H9 (cell line): ENCODE measurements at regions not wholly inside any gene's neighbourhood (a gene's known extent, or its start where the extent isn't known, plus 50 kb on each side); places are given as distances from the start of the nearest gene placed in this dataset.

Source experiments
- DNase-seq: peaks from one replicate; pipeline ENCODE4 v3.0.0-alpha.2; 2017
- H2AFZ ChIP-seq: one replicate; pipeline ENCODE4 v1.6.1; 2013; ENCODE audit warnings: mild to moderate bottlenecking, low read length, control low read depth, moderate library complexity
- H2AK5ac ChIP-seq: 2 replicates; pipeline ENCODE4 v1.6.1; 2013; ENCODE audit warnings: low read length, control low read depth, mixed read lengths; ENCODE audit not compliant: insufficient read length
- H2BK120ac ChIP-seq: one replicate; pipeline ENCODE4 v1.6.1; 2013; ENCODE audit warnings: low read depth, mild to moderate bottlenecking, low read length, control low read depth, inconsistent platforms; ENCODE audit not compliant: poor library complexity, severe bottlenecking
- H2BK12ac ChIP-seq: 2 replicates; pipeline ENCODE4 v1.6.1; 2013; ENCODE audit warnings: low read length, control low read depth, mixed read lengths, low read depth; ENCODE audit not compliant: insufficient read length
- H2BK15ac ChIP-seq: 2 replicates; pipeline ENCODE4 v1.6.1; 2013; ENCODE audit warnings: low read depth, low read length, control low read depth
- H2BK20ac ChIP-seq: one replicate; pipeline ENCODE4 v1.6.1; 2013; ENCODE audit warnings: low read depth, mild to moderate bottlenecking, low read length, control low read depth, inconsistent platforms; ENCODE audit not compliant: poor library complexity, severe bottlenecking
- H2BK5ac ChIP-seq: 2 replicates; pipeline ENCODE4 v1.6.1; 2013; ENCODE audit warnings: low read length, control low read depth, mixed read lengths; ENCODE audit not compliant: insufficient read length
- H3K14ac ChIP-seq: 2 replicates; pipeline ENCODE4 v1.6.1; 2013; ENCODE audit warnings: low read length, control low read depth; ENCODE audit not compliant: insufficient read depth
- H3K18ac ChIP-seq: 2 replicates; pipeline ENCODE4 v1.6.1; 2013; ENCODE audit warnings: low read depth, mild to moderate bottlenecking, mixed read lengths, low read length, control low read depth; ENCODE audit not compliant: insufficient read length
- H3K23ac ChIP-seq: 2 replicates; pipeline ENCODE4 v1.6.1; 2013; ENCODE audit warnings: low read length, control low read depth, mixed read lengths, low read depth; ENCODE audit not compliant: insufficient read length
- H3K23me2 ChIP-seq: 2 replicates; pipeline ENCODE4 v1.6.1; 2013; ENCODE audit warnings: low read depth, mild to moderate bottlenecking, mixed read lengths, low read length, control low read depth; ENCODE audit not compliant: insufficient read length, poor library complexity, severe bottlenecking
- H3K27ac ChIP-seq: 2 replicates; pipeline ENCODE4 v1.5.1; 2013; ENCODE audit warnings: low read length, control low read depth, mixed read lengths, low read depth; ENCODE audit not compliant: insufficient read length
- H3K27me3 ChIP-seq: 2 replicates; pipeline ENCODE4 v1.6.1; 2013; ENCODE audit warnings: low read length, control low read depth, inconsistent platforms; ENCODE audit not compliant: insufficient read depth
- H3K4ac ChIP-seq: 2 replicates; pipeline ENCODE4 v1.6.1; 2013; ENCODE audit warnings: low read depth, mild to moderate bottlenecking, control low read depth, inconsistent platforms, low read length, moderate library complexity
- H3K4me1 ChIP-seq: 2 replicates; pipeline ENCODE4 v1.6.1; 2013; ENCODE audit warnings: low read length, control low read depth, inconsistent platforms; ENCODE audit not compliant: insufficient read depth
- H3K4me2 ChIP-seq: 2 replicates; pipeline ENCODE4 v1.6.1; 2013; ENCODE audit warnings: low read length, control low read depth, mixed read lengths; ENCODE audit not compliant: insufficient read length, insufficient read depth
- H3K56ac ChIP-seq: 2 replicates; pipeline ENCODE4 v1.6.1; 2013; ENCODE audit warnings: low read depth, mild to moderate bottlenecking, mixed read lengths, low read length, control low read depth; ENCODE audit not compliant: insufficient read length
- H3K79me1 ChIP-seq: 2 replicates; pipeline ENCODE4 v1.6.1; 2013; ENCODE audit warnings: low read depth, mild to moderate bottlenecking, moderate library complexity, low read length, control low read depth, inconsistent platforms; ENCODE audit not compliant: insufficient read depth, poor library complexity, severe bottlenecking
- H3K79me2 ChIP-seq: 2 replicates; pipeline ENCODE4 v1.6.1; 2013; ENCODE audit warnings: low read length, control low read depth, inconsistent platforms; ENCODE audit not compliant: insufficient read depth
- H3K9ac ChIP-seq: 2 replicates; pipeline ENCODE4 v1.6.1; 2013; ENCODE audit warnings: low read length, control low read depth, mixed read lengths; ENCODE audit not compliant: insufficient read length; ENCODE audit errors: extremely low read depth
- H3K9me3 ChIP-seq: one replicate; pipeline ENCODE4 v1.6.1; 2013; ENCODE audit warnings: low read depth, low read length, inconsistent platforms; ENCODE audit not compliant: control insufficient read depth
- H3T11ph ChIP-seq: one replicate; pipeline ENCODE4 v1.6.1; 2013; ENCODE audit warnings: mild to moderate bottlenecking, low read length, control low read depth, inconsistent platforms
- H4K20me1 ChIP-seq: one replicate; pipeline ENCODE4 v1.6.1; 2013; ENCODE audit not compliant: control insufficient read depth, insufficient read length, insufficient read depth
- H4K5ac ChIP-seq: 2 replicates; pipeline ENCODE4 v1.6.1; 2013; ENCODE audit warnings: low read depth, mild to moderate bottlenecking, mixed read lengths, low read length, control low read depth; ENCODE audit not compliant: insufficient read length
- H4K8ac ChIP-seq: replicated peaks from 2 replicates; pipeline ENCODE4 v1.6.1; 2013; ENCODE audit warnings: low read length, control low read depth, mixed read lengths, low read depth; ENCODE audit not compliant: insufficient read length
- H4K91ac ChIP-seq: 2 replicates; pipeline ENCODE4 v1.6.1; 2013; ENCODE audit warnings: low read depth, mild to moderate bottlenecking, moderate library complexity, mixed read lengths, low read length, control low read depth; ENCODE audit not compliant: insufficient read length
- H3K27ac Mint-ChIP-seq, 3 experiments: 2 replicates in 2 of 3; 3 replicates in 1 of 3; pipeline ENCODE4 v1.8.0; 2020 to 2021; ENCODE audit warnings: mixed read lengths in 3 of 3, mild to moderate bottlenecking in 1 of 3, moderate library complexity in 1 of 3
- H3K27me3 Mint-ChIP-seq: 2 replicates; pipeline ENCODE4 v1.8.0; 2021; ENCODE audit warnings: low read depth, mild to moderate bottlenecking, moderate library complexity, mixed read lengths
- H3K36me3 Mint-ChIP-seq, 3 experiments: 2 replicates in 2 of 3; 3 replicates in 1 of 3; pipeline ENCODE4 v1.8.0; 2020 to 2021; ENCODE audit warnings: low read depth in 3 of 3, mixed read lengths in 3 of 3; ENCODE audit not compliant: insufficient read depth in 1 of 3
- H3K4me1 Mint-ChIP-seq, 2 experiments: 2 replicates each; pipeline ENCODE4 v1.8.0; 2020; ENCODE audit warnings: mixed read lengths in 2 of 2
- H3K4me3 Mint-ChIP-seq, 2 experiments: 2 replicates in 1 of 2; 3 replicates in 1 of 2; pipeline ENCODE4 v1.8.0; 2020 to 2021; ENCODE audit warnings: mild to moderate bottlenecking in 2 of 2, mixed read lengths in 2 of 2, moderate library complexity in 1 of 2
- H3K9me3 Mint-ChIP-seq, 2 experiments: 2 replicates in 1 of 2; 3 replicates in 1 of 2; pipeline ENCODE4 v1.8.0; 2020; ENCODE audit warnings: mild to moderate bottlenecking in 2 of 2, mixed read lengths in 2 of 2, moderate library complexity in 1 of 2
- CTCF ChIP-seq: fragments of 200-600 bp; sonication (generic); conservative IDR thresholded peaks from 3 replicates; pipeline ENCODE4 v1.8.0; 2021; ENCODE audit warnings: antibody characterized with exemption, mild to moderate bottlenecking

- Histone ChIP-seq H3K23ac (no peak overlapping the region), H2BK5ac (no peak overlapping the region), H3K18ac (no peak overlapping the region), H3K9ac (no peak overlapping the region), H3T11ph (no peak overlapping the region), H3K4me1 (no peaks in the 10 kb centered on the region), H3K79me1 (no peaks in the 10 kb centered on the region), H4K91ac (no peak overlapping the region), H2BK12ac (no peak overlapping the region), H4K20me1 (no peaks in the 10 kb centered on the region), H2AFZ (no peak overlapping the region), H2BK120ac (no peak overlapping the region), H3K23me2 (no peaks in the 10 kb centered on the region), H3K9me3 (no peaks in the 10 kb centered on the region), H3K4ac (no peak overlapping the region), H3K27me3 (no peaks in the 10 kb centered on the region), H3K56ac (no peak overlapping the region), H2AK5ac (no peak overlapping the region), H2BK20ac (no peak overlapping the region), H4K8ac (no peak overlapping the region), H3K4me2 (no peak overlapping the region), H3K79me2 (no peaks in the 10 kb centered on the region), H2BK15ac (no peak overlapping the region), H3K27ac (no peak overlapping the region), H4K5ac (no peak overlapping the region), H3K14ac (no peak overlapping the region)
- Mint-ChIP-seq H3K36me3 (no peaks in the 10 kb centered on the region), H3K27ac (no peak overlapping the region), H3K4me1 (no peaks in the 10 kb centered on the region), H3K27me3 (no peaks in the 10 kb centered on the region; the same call in 1 of the 2 replicates), H3K9me3 (no peaks in the 10 kb centered on the region), H3K4me3 (no peak overlapping the region)
- DNase-seq, result no peak
- TF ChIP-seq CTCF, result no peak
Observed at GRCh38 chr13:77465603-77466195, 69.8 kb upstream of the SCEL start.
